Ammon's horn (tissue), 1 donor: ENCODE measurements at regions not wholly inside any gene's neighbourhood (a gene's known extent, or its start where the extent isn't known, plus 50 kb on each side); places are given as distances from the start of the nearest gene placed in this dataset.
A peak's percentile ranks its signal among the peaks of the same experiment; 100 is the strongest.
"Not testable (repeated sequence)": the region's sequence is repeated elsewhere in the genome, so short reads cannot be mapped to it uniquely, and the experiment has no call there.

Experiments used
- DNase-seq: peaks from one replicate; pipeline ENCODE4 v3.0.0-alpha.2; 2016; ENCODE audit warnings: low spot score

GRCh38 chr1:184854496-184855140 is 100.0 kb upstream of the EDEM3 start:
- peak; percentile 38 for DNase-seq

GRCh38 chr1:184854036-184854435 is 99.4 kb upstream of the EDEM3 start:
- no peak for DNase-seq

- DNase-seq: no peak
These were observed 97.4 kb upstream of the EDEM3 start for GRCh38 chr1:184851822-184852746.

GRCh38 chr1:184843732-184844495 is 89.3 kb upstream of the EDEM3 start:
- no peak for DNase-seq

- DNase-seq: no peak
These were observed 85.9 kb upstream of the EDEM3 start for GRCh38 chr1:184840596-184840995.

GRCh38 chr1:184838504-184838951 is 83.9 kb upstream of the EDEM3 start:
- peak; percentile 70 for DNase-seq

GRCh38 chr1:184836934-184837895 is 82.6 kb upstream of the EDEM3 start:
- no peak for DNase-seq

GRCh38 chr1:184836141-184836540 is 81.5 kb upstream of the EDEM3 start:
- no peak for DNase-seq

- not testable (repeated sequence) for DNase-seq
These were observed 79.3 kb upstream of the EDEM3 start for GRCh38 chr1:184833994-184834393.

GRCh38 chr1:184832517-184832916 is 77.9 kb upstream of the EDEM3 start:
- no peak for DNase-seq

GRCh38 chr1:184829496-184829895 is 74.8 kb upstream of the EDEM3 start:
- not testable (repeated sequence) for DNase-seq

- DNase-seq: no peak
These were observed 73.7 kb upstream of the EDEM3 start for GRCh38 chr1:184828369-184828717.

- no peak for DNase-seq
These were observed 73.1 kb upstream of the EDEM3 start for GRCh38 chr1:184827600-184828368.

GRCh38 chr1:184826001-184826400 is 71.3 kb upstream of the EDEM3 start:
- no peak for DNase-seq

GRCh38 chr1:184825571-184825970 is 70.9 kb upstream of the EDEM3 start:
- DNase-seq: peak; percentile 55

- DNase-seq: no peak
These were observed 70.1 kb upstream of the EDEM3 start for GRCh38 chr1:184824691-184825323.

- no peak for DNase-seq
These were observed 68.4 kb upstream of the EDEM3 start for GRCh38 chr1:184823080-184823479.

GRCh38 chr1:184822267-184822666 is 67.6 kb upstream of the EDEM3 start:
- no peak for DNase-seq

GRCh38 chr1:184821658-184822057 is 67.0 kb upstream of the EDEM3 start:
- DNase-seq: no peak

- no peak for DNase-seq
These were observed 66.3 kb upstream of the EDEM3 start for GRCh38 chr1:184820956-184821355.
